Neural cell (in vitro differentiated cells): ENCODE measurements at regions not wholly inside any gene's neighbourhood (a gene's known extent, or its start where the extent isn't known, plus 50 kb on each side); places are given as distances from the start of the nearest gene placed in this dataset.

Experiments used
- H2AFZ ChIP-seq: fragments of 200-600, 300-800 bp; sonication (generic), shearing (Covaris generic); 2 replicates; pipeline ENCODE4 v1.6.0; 2014; ENCODE audit warnings: low read depth, mild to moderate bottlenecking, antibody characterized with exemption, low read length, moderate library complexity
- H3F3A ChIP-seq: fragments of 200-600 bp; shearing (Covaris generic); 2 replicates; pipeline ENCODE4 v1.6.1; 2016; ENCODE audit warnings: mild to moderate bottlenecking, moderate library complexity, mixed read lengths, antibody characterized with exemption, low read length; ENCODE audit not compliant: insufficient read depth, poor library complexity, severe bottlenecking
- H3K27ac ChIP-seq: fragments of 200-600, 300-800 bp; sonication (generic), shearing (Covaris generic); 2 replicates; pipeline ENCODE4 v1.5.1; 2014; ENCODE audit warnings: mild to moderate bottlenecking, low read length, moderate library complexity
- H3K27me3 ChIP-seq: fragments of 300-800, 200-600 bp; sonication (generic), shearing (Covaris generic); 2 replicates; pipeline ENCODE4 v1.6.0; 2014; ENCODE audit warnings: mild to moderate bottlenecking, low read depth, low read length, moderate library complexity; ENCODE audit not compliant: insufficient read depth
- H3K36me3 ChIP-seq: fragments of 300-800, 200-600 bp; sonication (generic), shearing (Covaris generic); 2 replicates; pipeline ENCODE4 v1.5.1; 2014; ENCODE audit warnings: mild to moderate bottlenecking, antibody characterized with exemption, low read length, moderate library complexity; ENCODE audit not compliant: insufficient read depth
- H3K4me2 ChIP-seq: fragments of 300-800, 200-600 bp; sonication (generic), shearing (Covaris generic); 2 replicates; pipeline ENCODE4 v1.6.0; 2014; ENCODE audit warnings: mild to moderate bottlenecking, low read length
- H3K4me3 ChIP-seq: fragments of 300-800, 200-600 bp; sonication (generic), shearing (Covaris generic); 2 replicates; pipeline ENCODE4 v1.5.1; 2014; ENCODE audit warnings: mild to moderate bottlenecking, low read length, moderate library complexity
- H3K79me2 ChIP-seq: fragments of 200-600 bp; shearing (Covaris generic); replicated peaks from 2 replicates; pipeline ENCODE4 v1.6.0; 2014; ENCODE audit warnings: mild to moderate bottlenecking, low read length, moderate library complexity; ENCODE audit not compliant: insufficient read depth
- H3K9ac ChIP-seq: fragments of 300-800, 200-600 bp; sonication (generic), shearing (Covaris generic); 2 replicates; pipeline ENCODE4 v1.6.1; 2016; ENCODE audit warnings: mild to moderate bottlenecking, low read length, mixed read lengths
- H3K9me2 ChIP-seq: fragments of 200-600 bp; shearing (Covaris generic); 2 replicates; pipeline ENCODE4 v1.6.1; 2016; ENCODE audit warnings: mild to moderate bottlenecking, low read length, mixed read lengths; ENCODE audit not compliant: insufficient read depth
- H3K9me3 ChIP-seq: fragments of 200-600, 300-800 bp; sonication (generic), shearing (Covaris generic); 2 replicates; pipeline ENCODE4 v1.6.1; 2016; ENCODE audit warnings: mild to moderate bottlenecking, mixed run types, low read length, moderate library complexity, mixed read lengths
- H4K20me1 ChIP-seq: fragments of 200-600 bp; shearing (Covaris generic); 2 replicates; pipeline ENCODE4 v1.6.1; 2016; ENCODE audit warnings: mild to moderate bottlenecking, mixed run types; ENCODE audit not compliant: insufficient read depth
- EP300 ChIP-seq: fragments of 450-650 bp; conservative IDR thresholded peaks from 2 replicates; pipeline ENCODE4 v1.6.1; 2014; ENCODE audit warnings: antibody characterized with exemption, mild to moderate bottlenecking, moderate library complexity; ENCODE audit not compliant: poor library complexity, severe bottlenecking
- EZH2 ChIP-seq: fragments of 200-600, 300-800 bp; shearing (Covaris generic), sonication (generic); IDR thresholded peaks from 2 replicates; pipeline ENCODE4 v1.6.1; 2014; ENCODE audit warnings: antibody characterized with exemption, low read length, borderline replicate concordance, mild to moderate bottlenecking; ENCODE audit not compliant: insufficient read depth, poor library complexity, severe bottlenecking
- MXI1 ChIP-seq: fragments of 450-650 bp; conservative IDR thresholded peaks from 2 replicates; pipeline ENCODE4 v1.6.1; 2014; ENCODE audit warnings: antibody characterized with exemption, mild to moderate bottlenecking; ENCODE audit not compliant: poor library complexity, severe bottlenecking
- POLR2AphosphoS5 ChIP-seq: IDR thresholded peaks from 2 replicates; pipeline ENCODE4 v1.6.1; 2012
- RAD21 ChIP-seq: fragments of 450-650 bp; conservative IDR thresholded peaks from 2 replicates; pipeline ENCODE4 v1.6.1; 2014; ENCODE audit warnings: antibody characterized with exemption, mild to moderate bottlenecking, moderate library complexity
- REST ChIP-seq: IDR thresholded peaks from 2 replicates; pipeline ENCODE4 v1.6.1; 2012; ENCODE audit warnings: borderline replicate concordance
- SMC3 ChIP-seq: fragments of 450-650 bp; conservative IDR thresholded peaks from 2 replicates; pipeline ENCODE4 v1.6.1; 2014; ENCODE audit warnings: antibody characterized with exemption, mild to moderate bottlenecking, moderate library complexity; ENCODE audit not compliant: poor library complexity
- TAF1 ChIP-seq: IDR thresholded peaks from 2 replicates; pipeline ENCODE4 v1.6.1; 2012; ENCODE audit warnings: low read depth
- TF ChIP-seq, protein P1 (sequence below): fragments of 450-650 bp; IDR thresholded peaks from 2 replicates; pipeline ENCODE4 v1.5.1; 2014; ENCODE audit warnings: antibody characterized with exemption, mild to moderate bottlenecking, moderate library complexity; ENCODE audit not compliant: poor library complexity, severe bottlenecking

DNA sequence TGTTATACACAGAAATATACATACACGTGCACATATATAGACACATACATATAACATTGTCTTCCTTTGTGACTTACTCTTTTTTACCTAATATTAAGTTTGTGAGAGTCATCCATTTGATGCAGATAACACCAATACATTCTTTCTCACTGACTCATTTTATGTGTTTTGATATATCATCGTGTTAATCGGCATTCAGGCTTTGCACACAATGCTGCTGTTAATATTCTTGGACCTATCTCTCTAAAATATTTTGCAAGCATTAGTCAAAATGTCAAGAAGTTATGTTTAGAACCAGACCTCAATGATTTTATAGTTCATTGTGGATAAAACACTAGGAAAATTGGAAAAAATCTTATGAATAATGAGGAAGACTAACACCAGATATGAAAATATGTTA, 441.1 kb downstream of the LRATD1 start:
- Histone ChIP-seq H2AFZ (no peak overlapping the region), H3K79me2 (no peaks in the 10 kb centered on the region), H3K9me3 (no peaks in the 10 kb centered on the region), H3K4me2 (no peak overlapping the region), H3K36me3 (no peaks in the 10 kb centered on the region), H3K27ac (no peak overlapping the region), H3F3A (no peaks in the 10 kb centered on the region), H4K20me1 (no peaks in the 10 kb centered on the region), H3K4me3 (no peak overlapping the region), H3K27me3 (no peaks in the 10 kb centered on the region), H3K9ac (no peak overlapping the region), H3K9me2 (no peaks in the 10 kb centered on the region)
- TF ChIP-seq REST: no peak
- TF ChIP-seq EP300: no peak
- no peak for TF ChIP-seq MXI1
- TF ChIP-seq SMC3: no peak
- TF ChIP-seq TAF1: no peak
- TF ChIP-seq RAD21: no peak
- TF ChIP-seq, protein P1, sequence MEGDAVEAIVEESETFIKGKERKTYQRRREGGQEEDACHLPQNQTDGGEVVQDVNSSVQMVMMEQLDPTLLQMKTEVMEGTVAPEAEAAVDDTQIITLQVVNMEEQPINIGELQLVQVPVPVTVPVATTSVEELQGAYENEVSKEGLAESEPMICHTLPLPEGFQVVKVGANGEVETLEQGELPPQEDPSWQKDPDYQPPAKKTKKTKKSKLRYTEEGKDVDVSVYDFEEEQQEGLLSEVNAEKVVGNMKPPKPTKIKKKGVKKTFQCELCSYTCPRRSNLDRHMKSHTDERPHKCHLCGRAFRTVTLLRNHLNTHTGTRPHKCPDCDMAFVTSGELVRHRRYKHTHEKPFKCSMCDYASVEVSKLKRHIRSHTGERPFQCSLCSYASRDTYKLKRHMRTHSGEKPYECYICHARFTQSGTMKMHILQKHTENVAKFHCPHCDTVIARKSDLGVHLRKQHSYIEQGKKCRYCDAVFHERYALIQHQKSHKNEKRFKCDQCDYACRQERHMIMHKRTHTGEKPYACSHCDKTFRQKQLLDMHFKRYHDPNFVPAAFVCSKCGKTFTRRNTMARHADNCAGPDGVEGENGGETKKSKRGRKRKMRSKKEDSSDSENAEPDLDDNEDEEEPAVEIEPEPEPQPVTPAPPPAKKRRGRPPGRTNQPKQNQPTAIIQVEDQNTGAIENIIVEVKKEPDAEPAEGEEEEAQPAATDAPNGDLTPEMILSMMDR: no peak
- no peak for TF ChIP-seq EZH2
- TF ChIP-seq POLR2AphosphoS5: no peak

GRCh38 chr2:15074319-15074718, 441.8 kb downstream of the LRATD1 start:
- no peaks in the 10 kb centered on the region for H4K20me1 ChIP-seq
- TF ChIP-seq RAD21 (no peak), MXI1 (no peak), POLR2AphosphoS5 (no peak), EZH2 (no peak), EP300 (no peak), REST (no peak), SMC3 (no peak), TAF1 (no peak)
- TF ChIP-seq, protein P1: no peak
- H3K4me2 ChIP-seq: no peak overlapping the region
- H3F3A ChIP-seq: no peaks in the 10 kb centered on the region
- H3K4me3 ChIP-seq: no peak overlapping the region
- H3K9me2 ChIP-seq: no peaks in the 10 kb centered on the region
- H2AFZ ChIP-seq: no peak overlapping the region
- H3K27me3 ChIP-seq: no peaks in the 10 kb centered on the region
- H3K79me2 ChIP-seq: no peaks in the 10 kb centered on the region
- no peak overlapping the region for H3K27ac ChIP-seq
- H3K36me3 ChIP-seq: no peaks in the 10 kb centered on the region
- H3K9me3 ChIP-seq: no peaks in the 10 kb centered on the region
- H3K9ac ChIP-seq: no peak overlapping the region
